ENCODE measurements at regions not wholly inside any gene's neighbourhood (a gene's known extent, or its start where the extent isn't known, plus 50 kb on each side); places are given as distances from the start of the nearest gene placed in this dataset.
"Not testable (repeated sequence)": the region's sequence is repeated elsewhere in the genome, so short reads cannot be mapped to it uniquely, and the experiment has no call there.

GRCh38 chr2:142721015-142721414 lies 156.4 kb upstream of the KYNU start:
- H3K9me3 Mint-ChIP-seq, result no peaks in the 10 kb centered on the region
- no peaks in the 10 kb centered on the region for H3K36me3 Mint-ChIP-seq (ENCODE audit: low read depth)
- TF ChIP-seq CTCF (IDR thresholded peaks at IDR 0.05), result no peak
- H3K4me3 Mint-ChIP-seq, result no peak overlapping the region
- DNase-seq, result no peak
- peaks cover 14% of the 10 kb centered on the region for H3K4me1 Mint-ChIP-seq
- peaks cover 5% of the 10 kb centered on the region for H3K27me3 Mint-ChIP-seq (ENCODE audit: low read depth, poor library complexity)
- no peak overlapping the region for H3K27ac Mint-ChIP-seq

DNA sequence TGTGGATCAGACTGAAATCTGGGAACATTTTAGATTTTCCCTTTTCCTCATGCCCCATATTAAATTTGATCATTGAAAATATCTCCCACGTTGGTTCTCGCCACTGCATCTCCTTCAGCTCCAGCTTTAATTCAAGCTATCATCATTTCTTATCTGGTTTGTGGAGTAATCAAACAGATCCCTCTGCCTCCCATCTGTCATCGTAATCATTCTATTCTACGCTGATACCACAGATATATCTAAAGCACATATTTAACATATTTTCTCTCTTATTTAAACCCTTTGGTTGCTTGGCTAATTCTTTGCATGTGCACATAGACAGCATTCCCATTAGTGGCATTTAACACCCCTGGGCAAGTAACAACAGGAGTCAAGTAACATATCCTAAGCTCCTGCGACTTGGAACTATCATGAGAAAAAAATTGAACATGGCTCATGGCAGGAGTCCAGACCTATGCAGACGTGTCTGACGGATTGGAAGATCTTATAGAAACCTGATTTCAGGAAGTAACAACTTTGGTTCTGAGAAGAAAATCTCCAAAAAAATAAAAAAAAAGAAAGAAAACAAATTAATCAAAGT lies 158.8 kb upstream of the KYNU start:
- H3K36me3 Mint-ChIP-seq (ENCODE audit: low read depth), result no peaks in the 10 kb centered on the region
- peaks cover 14% of the 10 kb centered on the region for H3K4me1 Mint-ChIP-seq
- no peak overlapping the region for H3K27ac Mint-ChIP-seq
- no peak for TF ChIP-seq CTCF (IDR thresholded peaks at IDR 0.05)
- H3K27me3 Mint-ChIP-seq (ENCODE audit: low read depth, poor library complexity), result peaks cover 3% of the 10 kb centered on the region
- DNase-seq, result no peak
- H3K9me3 Mint-ChIP-seq, result no peaks in the 10 kb centered on the region
- no peak overlapping the region for H3K4me3 Mint-ChIP-seq

GRCh38 chr2:142716463-142717242 lies 160.8 kb upstream of the KYNU start:
- TF ChIP-seq CTCF (IDR thresholded peaks at IDR 0.05), result no peak
- peaks cover 3% of the 10 kb centered on the region for H3K27me3 Mint-ChIP-seq (ENCODE audit: low read depth, poor library complexity)
- no peak overlapping the region for H3K4me3 Mint-ChIP-seq
- DNase-seq, result peak; percentile 20
- peaks cover 14% of the 10 kb centered on the region for H3K4me1 Mint-ChIP-seq
- no peak overlapping the region for H3K27ac Mint-ChIP-seq
- no peaks in the 10 kb centered on the region for H3K9me3 Mint-ChIP-seq
- H3K36me3 Mint-ChIP-seq (ENCODE audit: low read depth), result no peaks in the 10 kb centered on the region

DNA sequence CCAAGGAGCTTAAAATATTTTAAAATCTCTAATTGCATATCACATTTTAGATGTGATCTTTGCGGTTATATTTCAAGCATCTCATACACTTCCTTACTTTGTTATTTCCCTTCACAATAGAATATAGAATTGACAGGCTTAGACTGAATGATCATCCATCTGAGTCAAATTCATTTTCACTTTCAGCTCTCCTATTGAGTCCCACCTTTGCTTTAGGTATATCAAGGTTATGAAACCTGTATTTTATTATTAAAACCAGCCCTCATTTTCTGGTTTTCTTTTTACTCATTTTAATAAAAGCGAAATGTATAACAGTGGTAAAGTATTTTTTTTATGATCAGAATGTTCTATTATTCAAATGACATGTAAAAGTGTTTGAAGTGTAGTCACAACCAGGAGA lies 162.9 kb upstream of the KYNU start:
- peaks cover 14% of the 10 kb centered on the region for H3K4me1 Mint-ChIP-seq
- H3K27me3 Mint-ChIP-seq (ENCODE audit: low read depth, poor library complexity), result no peaks in the 10 kb centered on the region
- no peak for DNase-seq
- H3K27ac Mint-ChIP-seq, result no peak overlapping the region
- no peaks in the 10 kb centered on the region for H3K9me3 Mint-ChIP-seq
- no peak overlapping the region for H3K4me3 Mint-ChIP-seq
- H3K36me3 Mint-ChIP-seq (ENCODE audit: low read depth), result no peaks in the 10 kb centered on the region
- TF ChIP-seq CTCF (IDR thresholded peaks at IDR 0.05), result no peak

DNA sequence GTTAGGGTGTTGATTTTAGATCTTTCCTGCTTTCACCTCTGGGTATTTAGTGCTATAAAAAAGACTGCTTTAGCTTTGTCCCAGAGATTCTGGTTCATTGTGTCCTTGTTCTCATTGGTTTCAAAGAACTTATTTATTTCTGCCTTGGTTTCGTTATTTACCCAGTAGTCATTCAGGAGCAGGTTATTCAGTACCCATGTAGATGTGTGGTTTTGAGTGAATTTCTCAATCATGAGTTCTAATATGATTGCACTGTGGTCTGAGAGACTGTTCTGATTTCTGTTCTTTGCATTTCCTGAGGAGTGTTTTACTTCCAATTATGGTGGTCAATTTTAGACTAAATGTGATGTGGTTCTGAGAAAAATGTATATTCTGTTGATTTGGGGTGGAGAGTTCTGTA lies 167.1 kb upstream of the KYNU start:
- Mint-ChIP-seq H3K4me1 (no peaks in the 10 kb centered on the region), H3K36me3 (ENCODE audit: low read depth) (no peaks in the 10 kb centered on the region), H3K4me3 (no peak overlapping the region), H3K27ac (no peak overlapping the region), H3K9me3 (no peaks in the 10 kb centered on the region), H3K27me3 (ENCODE audit: low read depth, poor library complexity) (no peaks in the 10 kb centered on the region)
- DNase-seq, result no peak
- TF ChIP-seq CTCF (IDR thresholded peaks at IDR 0.05), result no peak

DNA sequence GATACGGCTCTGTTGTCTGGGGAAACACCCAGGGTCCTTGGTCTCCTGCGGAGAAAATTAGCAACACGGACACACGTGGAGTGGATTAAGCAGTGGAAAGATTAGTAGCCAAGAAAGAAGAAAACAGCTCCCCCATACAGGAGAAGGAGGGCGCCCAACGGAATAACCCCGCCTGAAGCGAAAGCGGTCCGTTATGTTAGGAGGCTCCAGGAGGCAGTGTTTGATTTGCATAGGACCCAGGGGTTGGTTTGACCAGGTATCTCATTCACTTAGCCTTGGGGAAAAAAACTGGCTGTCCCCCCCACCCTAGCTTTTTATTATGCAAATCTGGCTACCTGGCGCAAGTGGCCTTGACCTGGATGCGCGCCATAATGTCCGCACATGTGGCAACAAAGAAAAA lies 170.1 kb upstream of the KYNU start:
- Mint-ChIP-seq H3K9me3 (peaks cover 5% of the 10 kb centered on the region), H3K4me3 (no peak overlapping the region), H3K27ac (no peak overlapping the region), H3K27me3 (ENCODE audit: low read depth, poor library complexity) (no peaks in the 10 kb centered on the region), H3K4me1 (no peaks in the 10 kb centered on the region), H3K36me3 (ENCODE audit: low read depth) (no peaks in the 10 kb centered on the region)
- TF ChIP-seq CTCF (IDR thresholded peaks at IDR 0.05), result no peak
- no peak for DNase-seq

DNA sequence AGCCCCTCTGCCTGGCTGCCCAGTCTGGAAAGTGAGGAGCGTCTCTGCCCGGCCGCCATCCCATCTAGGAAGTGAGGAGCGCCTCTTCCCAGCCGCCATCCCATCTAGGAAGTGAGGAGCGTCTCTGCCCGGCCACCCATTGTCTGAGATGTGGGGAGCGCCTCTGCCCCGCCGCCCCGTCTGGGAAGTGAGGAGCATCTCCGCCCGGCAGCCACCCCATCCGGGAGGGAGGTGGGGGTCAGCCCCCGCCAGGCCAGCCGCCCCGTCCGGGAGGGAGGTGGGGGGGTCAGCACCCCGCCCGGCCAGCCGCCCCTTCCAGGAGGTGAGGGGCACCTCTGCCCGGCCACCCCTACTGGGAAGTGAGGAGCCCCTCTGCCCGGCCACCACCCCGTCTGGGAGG lies 175.1 kb upstream of the KYNU start:
- H3K36me3 Mint-ChIP-seq (ENCODE audit: low read depth); H3K4me3 Mint-ChIP-seq; H3K27me3 Mint-ChIP-seq (ENCODE audit: low read depth, poor library complexity); DNase-seq; H3K27ac Mint-ChIP-seq; H3K4me1 Mint-ChIP-seq: not testable (repeated sequence)
- peaks cover 19% of the 10 kb centered on the region for H3K9me3 Mint-ChIP-seq

- not testable (repeated sequence) for H3K36me3 Mint-ChIP-seq (ENCODE audit: low read depth); DNase-seq; H3K9me3 Mint-ChIP-seq; H3K27me3 Mint-ChIP-seq (ENCODE audit: low read depth, poor library complexity); H3K4me3 Mint-ChIP-seq; H3K27ac Mint-ChIP-seq; H3K4me1 Mint-ChIP-seq
Observed at GRCh38 chr2:142695350-142696257, 181.9 kb upstream of the KYNU start.
